PC-9 (cell line): ENCODE measurements at regions not wholly inside any gene's neighbourhood (a gene's known extent, or its start where the extent isn't known, plus 50 kb on each side); places are given as distances from the start of the nearest gene placed in this dataset.

Experiments used
- EZH2 ChIP-seq: fragments of 200-600 bp; sonication (generic); IDR thresholded peaks from 2 replicates; pipeline ENCODE4 v1.8.0; 2017; ENCODE audit warnings: antibody characterized with exemption, low read depth
- TF ChIP-seq, protein P1 (sequence below): fragments of 200-600 bp; sonication (generic); conservative IDR thresholded peaks from 2 replicates; pipeline ENCODE4 v1.6.1; 2017; ENCODE audit warnings: mixed run types, antibody characterized with exemption, mild to moderate bottlenecking, moderate library complexity

DNA sequence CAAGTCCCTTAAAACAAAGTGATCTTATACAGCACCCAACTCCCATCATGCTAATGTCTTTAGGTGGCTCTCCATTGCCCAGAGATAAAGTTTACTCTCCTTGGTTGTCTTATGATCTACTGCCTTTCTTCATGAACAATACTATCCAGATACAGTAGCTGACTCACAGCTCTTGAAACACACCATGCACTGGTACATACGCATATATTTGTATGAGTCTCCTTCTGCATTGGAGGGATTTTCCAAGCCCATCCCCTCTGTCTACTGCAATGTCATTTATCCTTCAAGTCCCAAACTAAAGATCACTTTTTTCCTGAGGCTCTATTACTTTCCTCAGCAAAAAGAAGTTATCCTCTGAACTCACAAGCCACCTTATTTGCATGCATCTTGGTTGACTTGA lies 84.7 kb upstream of the LRATD1 start:
- TF ChIP-seq, protein P1, sequence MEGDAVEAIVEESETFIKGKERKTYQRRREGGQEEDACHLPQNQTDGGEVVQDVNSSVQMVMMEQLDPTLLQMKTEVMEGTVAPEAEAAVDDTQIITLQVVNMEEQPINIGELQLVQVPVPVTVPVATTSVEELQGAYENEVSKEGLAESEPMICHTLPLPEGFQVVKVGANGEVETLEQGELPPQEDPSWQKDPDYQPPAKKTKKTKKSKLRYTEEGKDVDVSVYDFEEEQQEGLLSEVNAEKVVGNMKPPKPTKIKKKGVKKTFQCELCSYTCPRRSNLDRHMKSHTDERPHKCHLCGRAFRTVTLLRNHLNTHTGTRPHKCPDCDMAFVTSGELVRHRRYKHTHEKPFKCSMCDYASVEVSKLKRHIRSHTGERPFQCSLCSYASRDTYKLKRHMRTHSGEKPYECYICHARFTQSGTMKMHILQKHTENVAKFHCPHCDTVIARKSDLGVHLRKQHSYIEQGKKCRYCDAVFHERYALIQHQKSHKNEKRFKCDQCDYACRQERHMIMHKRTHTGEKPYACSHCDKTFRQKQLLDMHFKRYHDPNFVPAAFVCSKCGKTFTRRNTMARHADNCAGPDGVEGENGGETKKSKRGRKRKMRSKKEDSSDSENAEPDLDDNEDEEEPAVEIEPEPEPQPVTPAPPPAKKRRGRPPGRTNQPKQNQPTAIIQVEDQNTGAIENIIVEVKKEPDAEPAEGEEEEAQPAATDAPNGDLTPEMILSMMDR, result no peak
- TF ChIP-seq EZH2, result no peak
